KOPT-K1 (cell line): ENCODE measurements at regions not wholly inside any gene's neighbourhood (a gene's known extent, or its start where the extent isn't known, plus 50 kb on each side); places are given as distances from the start of the nearest gene placed in this dataset.
A peak's percentile ranks its signal among the peaks of the same experiment; 100 is the strongest.

Source experiments
- H3K27ac ChIP-seq: fragments of 200-600 bp; sonication (generic); 2 replicates; pipeline ENCODE4 v1.5.1; 2016; ENCODE audit warnings: antibody characterized with exemption, mild to moderate bottlenecking, low read depth, low read length; ENCODE audit not compliant: poor library complexity, severe bottlenecking
- H3K36me3 ChIP-seq: fragments of 200-600 bp; sonication (generic); 2 replicates; pipeline ENCODE4 v1.5.1; 2017; ENCODE audit warnings: antibody characterized with exemption, mild to moderate bottlenecking, low read length, moderate library complexity; ENCODE audit not compliant: insufficient read depth
- H3K9me3 ChIP-seq: fragments of 200-600 bp; sonication (generic); 2 replicates; pipeline ENCODE4 v1.5.1; 2017; ENCODE audit warnings: antibody characterized with exemption, low read length, mild to moderate bottlenecking; ENCODE audit not compliant: insufficient read depth, poor library complexity, severe bottlenecking

GRCh38 chr11:104761511-104761910, 136.7 kb downstream of the CASP12 start:
- no peaks in the 10 kb centered on the region for H3K36me3 ChIP-seq
- H3K27ac ChIP-seq, result no peak overlapping the region

GRCh38 chr11:104759464-104759863, 138.8 kb downstream of the CASP12 start:
- Histone ChIP-seq H3K9me3 (peaks cover 15% of the 10 kb centered on the region), H3K36me3 (no peaks in the 10 kb centered on the region), H3K27ac (no peak overlapping the region)

More at GRCh38 chr11:104761511-104761910, 136.7 kb downstream of the CASP12 start:
- peaks cover 15% of the 10 kb centered on the region for H3K9me3 ChIP-seq

- Histone ChIP-seq H3K27ac (no peak overlapping the region), H3K9me3 (no peaks in the 10 kb centered on the region), H3K36me3 (no peaks in the 10 kb centered on the region)
Observed at GRCh38 chr11:104738918-104739317, 159.3 kb downstream of the CASP12 start.

- H3K27ac ChIP-seq, result no peak overlapping the region
- no peaks in the 10 kb centered on the region for H3K9me3 ChIP-seq
- H3K36me3 ChIP-seq, result no peaks in the 10 kb centered on the region
Observed at GRCh38 chr11:104738208-104738607, 160.1 kb downstream of the CASP12 start.

GRCh38 chr11:104736502-104736901, 161.8 kb downstream of the CASP12 start:
- Histone ChIP-seq H3K9me3 (no peaks in the 10 kb centered on the region), H3K36me3 (no peaks in the 10 kb centered on the region), H3K27ac (no peak overlapping the region)

- H3K36me3 ChIP-seq, result no peaks in the 10 kb centered on the region
- H3K27ac ChIP-seq, result no peak overlapping the region
- no peaks in the 10 kb centered on the region for H3K9me3 ChIP-seq
Observed at GRCh38 chr11:104734998-104735397, 163.3 kb downstream of the CASP12 start.

GRCh38 chr11:104731890-104732289, 166.4 kb downstream of the CASP12 start:
- Histone ChIP-seq H3K9me3 (no peaks in the 10 kb centered on the region), H3K36me3 (no peaks in the 10 kb centered on the region), H3K27ac (no peak overlapping the region)

- no peaks in the 10 kb centered on the region for H3K9me3 ChIP-seq
- H3K36me3 ChIP-seq, result no peaks in the 10 kb centered on the region
- no peak overlapping the region for H3K27ac ChIP-seq
Observed at GRCh38 chr11:104728927-104729326, 169.3 kb downstream of the CASP12 start.

GRCh38 chr11:104727768-104728167, 170.5 kb downstream of the CASP12 start:
- Histone ChIP-seq H3K27ac (no peak overlapping the region), H3K9me3 (no peaks in the 10 kb centered on the region), H3K36me3 (no peaks in the 10 kb centered on the region)

GRCh38 chr11:104727095-104727494, 171.2 kb downstream of the CASP12 start:
- Histone ChIP-seq H3K9me3 (no peaks in the 10 kb centered on the region), H3K36me3 (no peaks in the 10 kb centered on the region), H3K27ac (no peak overlapping the region)

GRCh38 chr11:104725796-104726408, 172.4 kb downstream of the CASP12 start:
- Histone ChIP-seq H3K27ac (no peak overlapping the region), H3K36me3 (no peaks in the 10 kb centered on the region), H3K9me3 (no peaks in the 10 kb centered on the region)

GRCh38 chr11:104713401-104713800, 184.9 kb downstream of the CASP12 start:
- H3K27ac ChIP-seq, result no peak overlapping the region
- no peaks in the 10 kb centered on the region for H3K36me3 ChIP-seq
- no peaks in the 10 kb centered on the region for H3K9me3 ChIP-seq

- H3K36me3 ChIP-seq, result no peaks in the 10 kb centered on the region
- H3K27ac ChIP-seq, result peak overlapping the region; percentile 82
- peaks cover 5% of the 10 kb centered on the region for H3K9me3 ChIP-seq
Observed at GRCh38 chr11:104705490-104706190, 192.6 kb downstream of the CASP12 start.

- H3K36me3 ChIP-seq, result no peaks in the 10 kb centered on the region
- peaks cover 5% of the 10 kb centered on the region for H3K9me3 ChIP-seq
- H3K27ac ChIP-seq, result peak overlapping the region; percentile 82
Observed at GRCh38 chr11:104704888-104705287, 193.4 kb downstream of the CASP12 start.

- Histone ChIP-seq H3K36me3 (no peaks in the 10 kb centered on the region), H3K27ac (peak overlapping the region; percentile 82), H3K9me3 (peaks cover 5% of the 10 kb centered on the region)
Observed at GRCh38 chr11:104704146-104704830, 194.0 kb downstream of the CASP12 start.
